HepG2 (cell line): ENCODE measurements at regions not wholly inside any gene's neighbourhood (a gene's known extent, or its start where the extent isn't known, plus 50 kb on each side); places are given as distances from the start of the nearest gene placed in this dataset.

Source experiments
- ATAC-seq: fragments of 200-7000 bp; cut with Tn5 transposase; 3 replicates; pipeline ENCODE4 v1.9.1; 2020; ENCODE audit warnings: mild to moderate bottlenecking, moderate library complexity
- BruUV-seq: library from RNA; stranded (reverse); fragments of 400-500 nt; replicated peaks from 2 replicates; lab custom pipeline; 2021; lab: Mats Ljungman, UMichigan
- CTCF ChIA-PET: fragments of 300-600 bp; formaldehyde crosslinking; extraction: SDS; loops from one replicate; lab custom pipeline; 2021; ENCODE audit warnings: low total read pairs, inconsistent platforms, low intra/inter-chr PET ratio; lab: Yijun Ruan, JAX
- POLR2A ChIA-PET: fragments of 350-600 bp; sonication (Branson Sonifier 250); formaldehyde crosslinking; loops from one replicate; lab custom pipeline; 2020; ENCODE audit warnings: antibody characterized with exemption, inconsistent platforms; lab: Yijun Ruan, JAX
- DNase-seq: peaks from one replicate; pipeline ENCODE4 v3.0.0-alpha.2; 2015; ENCODE audit warnings: low spot score
- FAIRE-seq: peaks from 3 replicates; lab custom pipeline; 2011; peaks lifted over from hg19 to GRCh38; lab: Jason Lieb, UNC
- H2AFZ ChIP-seq: one replicate; pipeline ENCODE4 v1.6.1; 2011; ENCODE audit warnings: low read length, inconsistent platforms
- H3K27ac ChIP-seq: fragments of 300-600 bp; 3 replicates; pipeline ENCODE4 v1.8.0; 2011; ENCODE audit warnings: mixed run types, mild to moderate bottlenecking, mixed read lengths, low read length, inconsistent platforms; ENCODE audit not compliant: insufficient read depth; ENCODE audit errors: extremely low read length
- H3K27me3 ChIP-seq, 2 experiments: fragments of 200-600 bp in 1 of 2; 2 replicates in 1 of 2; 3 replicates in 1 of 2; pipeline versions ENCODE4 v1.6.0 to v1.8.0; 2011; ENCODE audit warnings: low read length in 2 of 2, mild to moderate bottlenecking in 2 of 2, moderate library complexity in 2 of 2, inconsistent platforms in 1 of 2; ENCODE audit not compliant: insufficient read depth in 2 of 2, control insufficient read depth in 1 of 2
- H3K36me3 ChIP-seq, 2 experiments: fragments of 200-600 bp in 1 of 2; replicated peaks in 1 of 2; 2 replicates in 1 of 2; 3 replicates in 1 of 2; pipeline versions ENCODE4 v1.5.1 to v1.8.0; 2011; ENCODE audit warnings: low read length in 2 of 2, inconsistent platforms in 1 of 2; ENCODE audit not compliant: insufficient read depth in 2 of 2, control insufficient read depth in 1 of 2
- H3K4me1 ChIP-seq: 2 replicates; pipeline ENCODE4 v1.5.1; 2012; ENCODE audit warnings: low read length, inconsistent platforms; ENCODE audit not compliant: insufficient read depth
- H3K4me2 ChIP-seq: 2 replicates; pipeline ENCODE4 v1.6.0; 2011; ENCODE audit warnings: low read depth, low read length, inconsistent platforms
- H3K4me3 ChIP-seq, 3 experiments: fragments of 200-600 bp in 1 of 3; sonication (generic), shearing (Covaris generic) in 1 of 3; replicated peaks in 1 of 3; 2 replicates each; pipeline ENCODE4 v1.5.1; 2011 to 2016; ENCODE audit warnings: low read length in 3 of 3, inconsistent platforms in 2 of 3, low read depth in 2 of 3, mild to moderate bottlenecking in 2 of 3, control low read depth in 1 of 3, mixed read lengths in 1 of 3; ENCODE audit not compliant: insufficient read depth in 1 of 3
- H3K79me2 ChIP-seq: one replicate; pipeline ENCODE4 v1.6.1; 2011; ENCODE audit warnings: low read length, inconsistent platforms; ENCODE audit not compliant: insufficient read depth
- H3K9ac ChIP-seq: 2 replicates; pipeline ENCODE4 v1.6.0; 2011; ENCODE audit warnings: mild to moderate bottlenecking, low read depth, low read length, inconsistent platforms; ENCODE audit not compliant: insufficient read depth
- H3K9me3 ChIP-seq: 2 replicates; pipeline ENCODE4 v1.5.1; 2012; ENCODE audit warnings: mild to moderate bottlenecking, low read length
- H4K20me1 ChIP-seq: 2 replicates; pipeline ENCODE4 v1.6.0; 2011; ENCODE audit warnings: inconsistent platforms, mild to moderate bottlenecking, low read length, moderate library complexity; ENCODE audit not compliant: insufficient read depth
- CBX1 ChIP-seq: IDR thresholded peaks from one replicate; pipeline ENCODE4 v1.6.1; 2016; ENCODE audit warnings: antibody characterized with exemption, low read depth
- HOXA7 ChIP-seq: sonication (generic); formaldehyde crosslinking; IDR thresholded peaks from 2 replicates; pipeline ENCODE4 v1.8.1; 2022; ENCODE audit warnings: mild to moderate bottlenecking, missing genetic modification reagents, moderate library complexity
- ZMYM3 ChIP-seq: sonication (generic); formaldehyde crosslinking; IDR thresholded peaks from 2 replicates; pipeline ENCODE4 v1.5.1; 2020; ENCODE audit warnings: mild to moderate bottlenecking, missing genetic modification reagents
- ZNF292 ChIP-seq: sonication (generic); formaldehyde crosslinking; IDR thresholded peaks from 2 replicates; pipeline ENCODE4 v1.8.1; 2022; ENCODE audit warnings: mild to moderate bottlenecking, low read depth, missing genetic modification reagents, borderline replicate concordance
- ZNF468 ChIP-seq: sonication (generic); formaldehyde crosslinking; IDR thresholded peaks from 2 replicates; pipeline ENCODE4 v1.8.0; 2022; ENCODE audit warnings: mild to moderate bottlenecking, moderate library complexity, missing genetic modification reagents
- ZNF777 ChIP-seq: sonication (generic); formaldehyde crosslinking; IDR thresholded peaks from 2 replicates; pipeline ENCODE4 v1.4.0; 2020; ENCODE audit warnings: missing genetic modification reagents
- WGBS: methylation state at CpG from one replicate; pipeline ENCODE4 v1.1.6; 2017; ENCODE audit warnings: low lambda C conversion rate; 5-methylcytosine and 5-hydroxymethylcytosine counted together
- in situ Hi-C: cut with HindIII; loops from 2 replicates; pipeline ENCODE4 v1.10.0; 2017; ENCODE audit warnings: low pct_unique_long_range_greater_than_20kb; ENCODE audit not compliant: extremely low pct_ligation_motif_present
- intact Hi-C: fragments of 100-400 bp; cut with micrococcal nuclease; formaldehyde crosslinking; loops from one replicate; pipeline ENCODE4 v1.10.0; 2022; ENCODE audit not compliant: unreplicated experiment
- TF ChIP-seq, protein P1 (sequence below): sonication (generic); formaldehyde crosslinking; IDR thresholded peaks from 2 replicates; pipeline ENCODE4 v1.5.1; 2020; ENCODE audit warnings: mild to moderate bottlenecking, missing genetic modification reagents
- TF ChIP-seq, protein P2 (sequence below): sonication (generic); formaldehyde crosslinking; IDR thresholded peaks from 2 replicates; pipeline ENCODE4 v1.4.0; 2020; ENCODE audit warnings: low read depth, mild to moderate bottlenecking, missing genetic modification reagents
- TF ChIP-seq, protein P3 (sequence below): sonication (generic); formaldehyde crosslinking; IDR thresholded peaks from 2 replicates; pipeline ENCODE4 v1.4.0; 2020; ENCODE audit warnings: missing genetic modification reagents

DNA sequence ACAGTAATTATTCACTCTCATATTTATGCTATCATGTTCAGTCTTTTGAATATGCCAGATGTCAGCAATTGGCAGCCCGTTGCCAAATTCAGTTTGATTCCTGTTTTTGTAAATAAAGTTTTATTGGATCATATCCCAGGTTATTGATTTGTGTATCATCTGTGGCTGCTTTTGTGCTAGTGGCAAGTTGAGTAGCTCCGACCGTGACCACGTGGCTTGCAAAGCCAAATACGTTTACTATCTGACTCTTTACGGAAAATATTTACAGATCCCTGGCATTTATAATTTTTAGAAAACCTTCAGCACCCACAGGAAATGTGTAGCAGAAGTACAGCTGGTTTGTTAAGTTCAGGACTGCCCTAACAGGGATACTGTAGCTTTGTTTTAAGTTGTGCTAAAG, 67.4 kb downstream of the VCX2 start (continued):
- TF ChIP-seq, protein P1, sequence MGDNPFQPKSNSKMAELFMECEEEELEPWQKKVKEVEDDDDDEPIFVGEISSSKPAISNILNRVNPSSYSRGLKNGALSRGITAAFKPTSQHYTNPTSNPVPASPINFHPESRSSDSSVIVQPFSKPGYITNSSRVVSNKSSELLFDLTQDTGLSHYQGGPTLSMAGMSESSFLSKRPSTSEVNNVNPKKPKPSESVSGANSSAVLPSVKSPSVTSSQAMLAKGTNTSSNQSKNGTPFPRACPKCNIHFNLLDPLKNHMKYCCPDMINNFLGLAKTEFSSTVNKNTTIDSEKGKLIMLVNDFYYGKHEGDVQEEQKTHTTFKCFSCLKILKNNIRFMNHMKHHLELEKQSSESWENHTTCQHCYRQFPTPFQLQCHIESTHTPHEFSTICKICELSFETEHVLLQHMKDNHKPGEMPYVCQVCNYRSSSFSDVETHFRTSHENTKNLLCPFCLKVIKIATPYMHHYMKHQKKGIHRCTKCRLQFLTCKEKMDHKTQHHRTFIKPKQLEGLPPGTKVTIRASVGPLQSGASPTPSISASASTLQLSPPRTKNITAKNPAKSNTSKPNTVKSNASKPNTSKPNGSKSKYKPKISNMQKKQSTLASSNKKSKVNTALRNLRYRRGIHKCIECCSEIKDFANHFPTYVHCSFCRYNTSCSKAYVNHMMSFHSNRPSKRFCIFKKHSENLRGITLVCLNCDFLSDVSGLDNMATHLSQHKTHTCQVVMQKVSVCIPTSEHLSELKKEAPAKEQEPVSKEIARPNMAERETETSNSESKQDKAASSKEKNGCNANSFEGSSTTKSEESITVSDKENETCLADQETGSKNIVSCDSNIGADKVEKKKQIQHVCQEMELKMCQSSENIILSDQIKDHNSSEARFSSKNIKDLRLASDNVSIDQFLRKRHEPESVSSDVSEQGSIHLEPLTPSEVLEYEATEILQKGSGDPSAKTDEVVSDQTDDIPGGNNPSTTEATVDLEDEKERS: no peak
- TF ChIP-seq HOXA7 (CRISPR knock-in tag): no peak
- TF ChIP-seq, protein P2, sequence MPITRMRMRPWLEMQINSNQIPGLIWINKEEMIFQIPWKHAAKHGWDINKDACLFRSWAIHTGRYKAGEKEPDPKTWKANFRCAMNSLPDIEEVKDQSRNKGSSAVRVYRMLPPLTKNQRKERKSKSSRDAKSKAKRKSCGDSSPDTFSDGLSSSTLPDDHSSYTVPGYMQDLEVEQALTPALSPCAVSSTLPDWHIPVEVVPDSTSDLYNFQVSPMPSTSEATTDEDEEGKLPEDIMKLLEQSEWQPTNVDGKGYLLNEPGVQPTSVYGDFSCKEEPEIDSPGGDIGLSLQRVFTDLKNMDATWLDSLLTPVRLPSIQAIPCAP: no peak
- no peak for TF ChIP-seq ZNF777
- TF ChIP-seq ZNF292 (CRISPR knock-in tag): no peak
- TF ChIP-seq CBX1: no peak
- TF ChIP-seq ZNF468 (CRISPR knock-in tag): no peak

DNA sequence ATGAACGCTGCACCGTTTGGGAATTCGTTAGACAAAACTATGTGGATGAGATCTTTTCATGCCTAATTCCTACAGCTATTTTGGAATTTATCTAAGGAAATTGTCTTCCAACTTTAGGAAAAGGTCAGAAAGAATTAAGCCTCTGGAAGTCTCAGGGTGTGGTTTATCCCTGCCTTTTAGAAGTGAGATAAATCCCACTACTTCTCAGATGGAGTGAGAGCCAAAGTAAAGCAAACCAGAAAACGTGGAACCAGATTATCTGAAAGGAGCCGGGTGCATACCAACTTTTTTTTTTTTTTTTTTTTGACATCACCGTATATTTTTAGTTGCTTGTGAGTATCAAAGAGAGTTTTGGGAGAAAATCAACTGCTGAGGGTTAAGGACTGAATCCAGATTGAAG, 79.6 kb downstream of the VCX2 start:
- no peaks in the 10 kb centered on the region for H3K9me3 ChIP-seq
- intact Hi-C loops (no loop called here), in situ Hi-C loops (no loop called here)
- no peaks in the 10 kb centered on the region for H3K36me3 ChIP-seq
- WGBS: 74% methylated on average over 6 of the region's 6 CpGs
- ChIA-PET CTCF (no interaction called here), POLR2A (no interaction called here)
- no TSS peak for BruUV-seq
- no peaks in the 10 kb centered on the region for H3K79me2 ChIP-seq
- H3K4me1 ChIP-seq: 0 out of 2 replicates have a peak, but pooled peaks cover 3% of the 10 kb centered on the region
- no peak overlapping the region for H2AFZ ChIP-seq
- TF ChIP-seq, protein P3, sequence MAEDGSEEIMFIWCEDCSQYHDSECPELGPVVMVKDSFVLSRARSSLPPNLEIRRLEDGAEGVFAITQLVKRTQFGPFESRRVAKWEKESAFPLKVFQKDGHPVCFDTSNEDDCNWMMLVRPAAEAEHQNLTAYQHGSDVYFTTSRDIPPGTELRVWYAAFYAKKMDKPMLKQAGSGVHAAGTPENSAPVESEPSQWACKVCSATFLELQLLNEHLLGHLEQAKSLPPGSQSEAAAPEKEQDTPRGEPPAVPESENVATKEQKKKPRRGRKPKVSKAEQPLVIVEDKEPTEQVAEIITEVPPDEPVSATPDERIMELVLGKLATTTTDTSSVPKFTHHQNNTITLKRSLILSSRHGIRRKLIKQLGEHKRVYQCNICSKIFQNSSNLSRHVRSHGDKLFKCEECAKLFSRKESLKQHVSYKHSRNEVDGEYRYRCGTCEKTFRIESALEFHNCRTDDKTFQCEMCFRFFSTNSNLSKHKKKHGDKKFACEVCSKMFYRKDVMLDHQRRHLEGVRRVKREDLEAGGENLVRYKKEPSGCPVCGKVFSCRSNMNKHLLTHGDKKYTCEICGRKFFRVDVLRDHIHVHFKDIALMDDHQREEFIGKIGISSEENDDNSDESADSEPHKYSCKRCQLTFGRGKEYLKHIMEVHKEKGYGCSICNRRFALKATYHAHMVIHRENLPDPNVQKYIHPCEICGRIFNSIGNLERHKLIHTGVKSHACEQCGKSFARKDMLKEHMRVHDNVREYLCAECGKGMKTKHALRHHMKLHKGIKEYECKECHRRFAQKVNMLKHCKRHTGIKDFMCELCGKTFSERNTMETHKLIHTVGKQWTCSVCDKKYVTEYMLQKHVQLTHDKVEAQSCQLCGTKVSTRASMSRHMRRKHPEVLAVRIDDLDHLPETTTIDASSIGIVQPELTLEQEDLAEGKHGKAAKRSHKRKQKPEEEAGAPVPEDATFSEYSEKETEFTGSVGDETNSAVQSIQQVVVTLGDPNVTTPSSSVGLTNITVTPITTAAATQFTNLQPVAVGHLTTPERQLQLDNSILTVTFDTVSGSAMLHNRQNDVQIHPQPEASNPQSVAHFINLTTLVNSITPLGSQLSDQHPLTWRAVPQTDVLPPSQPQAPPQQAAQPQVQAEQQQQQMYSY (CRISPR knock-in tag): peak; percentile 70; the same call in 1 of the 2 replicates
- no peak for TF ChIP-seq ZMYM3 (CRISPR knock-in tag)
- DNase-seq (no peak), ATAC-seq (no peak), FAIRE-seq (no peak)
- no peaks in the 10 kb centered on the region for H3K27me3 ChIP-seq
- no peak overlapping the region for H3K4me2 ChIP-seq
- H4K20me1 ChIP-seq: no peaks in the 10 kb centered on the region
- H3K9ac ChIP-seq: no peak overlapping the region
- no peak overlapping the region for H3K27ac ChIP-seq
- no peak overlapping the region for H3K4me3 ChIP-seq
